Activated CD4-positive, alpha-beta T cell treated with anti-CD3 and anti-CD28 coated beads for 4 hours (primary cell): ENCODE measurements at regions not wholly inside any gene's neighbourhood (a gene's known extent, or its start where the extent isn't known, plus 50 kb on each side); places are given as distances from the start of the nearest gene placed in this dataset.
"Not testable (repeated sequence)": the region's sequence is repeated elsewhere in the genome, so short reads cannot be mapped to it uniquely, and the experiment has no call there.

ENCODE experiments used
- DNase-seq, 2 donors: peaks; one replicate each; pipeline ENCODE4 v3.0.0-alpha.2; 2020

DNA sequence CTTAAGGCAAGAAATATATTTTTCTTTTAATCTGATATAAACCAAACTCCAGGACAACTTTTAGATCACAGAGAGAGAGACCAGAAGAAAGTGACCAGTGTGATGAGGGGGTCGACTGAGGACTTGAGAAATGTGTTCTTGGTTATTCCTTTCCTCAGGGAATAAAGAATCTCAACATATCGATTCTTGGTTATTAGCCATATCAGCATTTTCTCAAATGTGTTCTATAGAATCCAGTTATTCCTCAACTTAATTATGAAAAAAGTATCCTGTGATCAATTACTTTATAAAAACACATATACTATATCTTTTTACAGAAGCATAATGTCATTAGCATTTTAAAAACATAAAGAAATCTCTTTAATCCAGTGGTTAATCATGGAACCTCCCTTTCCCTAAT lies 222.1 kb upstream of the FAM3C start:
- DNase-seq: no peak

DNA sequence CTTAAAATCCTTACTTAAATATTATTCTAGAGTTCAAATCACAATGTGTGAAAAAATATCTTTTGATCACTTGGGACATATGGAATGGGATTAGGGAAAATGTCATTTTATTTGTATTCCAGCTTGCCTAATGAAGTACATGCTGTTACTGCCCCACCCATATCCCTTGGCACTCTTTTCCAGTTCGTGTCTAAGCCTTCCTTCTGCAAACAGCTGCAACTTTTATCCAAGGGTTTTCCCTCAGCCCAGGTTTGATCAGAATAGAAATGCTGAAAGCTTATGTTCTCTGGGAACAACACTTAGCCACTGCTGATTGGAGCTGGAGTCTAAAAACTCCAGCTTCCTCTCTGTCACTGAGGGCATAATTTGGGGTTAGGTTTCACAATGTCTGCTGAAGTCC lies 214.1 kb upstream of the FAM3C start:
- no peak for DNase-seq

DNA sequence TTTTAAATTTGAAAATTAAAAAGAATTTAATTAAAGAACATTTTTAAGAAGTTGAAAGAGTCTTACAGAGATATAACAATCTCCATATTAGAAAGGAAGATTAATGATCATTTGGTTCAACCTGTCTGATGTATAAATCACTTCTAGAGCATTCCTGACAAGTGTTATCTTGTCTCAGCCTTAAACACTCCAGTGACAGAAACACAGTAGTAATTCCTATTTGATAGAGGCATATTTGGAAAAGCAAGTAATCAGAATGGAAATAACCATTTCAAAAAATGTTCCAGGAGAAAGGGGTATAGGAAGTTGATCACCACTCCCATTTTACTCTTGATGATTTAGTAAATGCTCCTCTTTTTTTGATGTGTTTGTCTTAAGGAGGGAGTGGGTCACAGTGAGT lies 213.1 kb upstream of the FAM3C start:
- DNase-seq: no peak

DNA sequence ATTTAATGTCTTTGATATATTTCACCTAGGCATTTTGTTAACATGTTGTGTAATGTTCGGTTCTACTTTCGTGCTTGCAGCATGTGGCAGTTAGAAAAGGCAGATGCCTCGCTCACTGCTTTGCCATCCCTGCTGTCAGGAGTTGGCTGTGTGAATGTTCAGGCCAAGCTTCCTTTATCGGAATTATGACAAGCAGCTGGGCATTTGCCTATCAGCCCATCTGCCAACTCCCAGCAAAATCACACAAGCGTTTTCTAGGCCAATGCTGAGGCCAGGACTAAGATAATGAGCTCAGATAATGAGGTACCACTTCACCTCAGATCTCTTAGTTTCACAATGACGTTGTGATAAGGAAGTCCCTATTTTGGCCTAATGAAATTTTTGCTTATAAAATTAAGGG lies 212.7 kb upstream of the FAM3C start:
- DNase-seq: no peak

DNA sequence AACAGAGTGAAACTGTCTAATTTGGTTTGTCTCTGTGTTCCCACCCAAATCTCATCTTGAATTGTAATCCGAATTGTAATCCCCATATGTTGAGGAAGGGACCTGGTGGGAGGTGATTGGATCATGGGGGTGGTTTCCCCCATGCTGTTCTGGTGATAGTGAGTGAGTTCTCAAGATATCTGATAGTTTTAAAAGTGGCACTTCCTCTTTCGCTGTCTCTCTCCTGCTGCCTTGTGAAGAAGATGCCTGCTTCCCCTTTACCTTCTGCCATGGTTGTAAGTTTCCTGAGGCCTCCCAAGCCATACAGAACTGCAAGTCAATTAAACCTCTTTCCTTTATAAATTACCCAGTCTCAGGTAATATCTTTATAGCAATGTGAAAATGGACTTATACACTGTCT lies 212.1 kb upstream of the FAM3C start:
- DNase-seq: not testable (repeated sequence)

DNA sequence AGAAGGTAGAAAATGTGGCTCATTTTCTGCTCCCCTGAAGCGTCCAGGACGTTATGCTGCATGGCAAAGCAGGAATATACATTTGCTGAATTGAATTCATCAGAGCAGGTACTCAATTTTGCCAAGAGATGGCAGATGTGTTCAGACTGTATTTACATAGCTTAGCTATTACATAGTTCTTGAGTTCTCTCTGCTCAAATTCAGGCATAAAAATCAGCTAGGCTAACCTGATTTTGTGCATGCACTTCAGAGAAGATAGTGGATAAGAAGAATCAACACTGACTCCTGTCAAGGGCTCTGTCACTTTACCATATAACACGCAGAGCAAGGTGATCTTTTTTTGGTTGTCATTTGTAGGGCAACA lies 209.2 kb upstream of the FAM3C start:
- DNase-seq: no peak

DNA sequence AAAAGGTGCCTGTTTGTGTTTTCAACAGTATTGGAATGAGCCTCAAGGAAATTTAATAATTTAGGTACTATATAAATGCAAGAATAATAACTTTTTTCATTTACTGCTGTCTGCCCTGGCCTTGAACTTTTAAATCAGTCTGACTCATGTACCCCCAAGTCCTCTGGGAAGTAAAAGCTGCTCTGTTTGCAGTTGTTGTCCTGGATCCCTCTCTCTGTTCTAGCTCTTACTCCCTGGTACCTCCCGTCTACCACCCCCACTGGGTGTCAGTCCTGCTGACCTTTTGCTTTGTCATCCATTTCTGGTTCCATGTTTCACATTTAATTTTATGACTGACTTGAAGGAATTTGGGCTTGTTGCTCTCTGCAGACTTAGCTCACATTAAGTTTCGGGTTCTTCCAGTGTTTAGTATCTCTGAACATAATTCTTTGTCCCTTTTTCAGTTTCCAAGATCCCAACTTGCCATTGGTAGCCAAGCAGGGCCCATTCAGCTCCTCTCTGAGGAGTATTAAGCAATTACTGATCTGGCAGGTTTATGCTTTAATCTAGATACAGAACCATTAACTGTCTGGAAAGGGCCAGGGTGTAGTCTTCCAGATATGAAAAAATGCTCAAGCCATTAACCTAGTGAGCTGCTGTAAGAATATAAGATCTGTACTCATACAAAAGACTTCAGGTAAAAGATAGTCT lies 208.7 kb upstream of the FAM3C start:
- DNase-seq: no peak

DNA sequence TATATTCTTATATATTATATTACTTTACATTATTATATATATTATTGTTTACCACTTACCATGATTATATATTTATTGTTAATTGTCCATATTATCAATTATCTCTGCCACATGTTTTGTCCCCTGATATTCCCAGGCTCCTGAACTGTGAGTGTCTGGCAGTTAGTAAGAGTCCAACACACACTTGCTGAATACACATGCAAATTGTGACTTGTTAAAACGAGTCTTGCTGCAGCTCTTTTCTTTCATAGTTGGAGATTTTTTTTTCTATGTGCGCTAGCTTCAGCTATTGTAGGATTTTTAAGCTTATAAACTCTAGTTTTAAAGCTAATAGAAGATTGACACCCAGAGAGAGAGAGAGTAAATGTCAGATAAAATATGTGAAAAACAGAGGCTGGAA lies 207.8 kb upstream of the FAM3C start:
- DNase-seq: no peak

DNA sequence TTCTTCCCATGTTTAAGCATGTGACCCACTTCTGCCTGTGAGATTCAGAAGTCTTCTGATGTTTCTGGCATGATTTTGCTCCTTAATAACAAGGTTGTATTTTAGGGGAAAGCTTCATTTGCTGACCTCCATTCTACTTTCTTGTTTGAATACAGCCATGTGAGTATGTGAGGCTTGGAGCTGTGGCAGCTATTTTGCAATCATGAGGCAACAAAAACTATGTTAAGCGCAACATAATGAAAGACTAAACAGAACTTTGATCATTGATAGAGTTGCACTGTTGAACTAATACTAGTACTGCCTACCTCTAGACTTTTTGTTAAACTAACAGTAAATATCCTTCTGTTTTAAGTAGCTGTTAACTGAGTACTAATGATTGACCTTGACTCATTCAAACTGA lies 203.8 kb upstream of the FAM3C start:
- DNase-seq: no peak

DNA sequence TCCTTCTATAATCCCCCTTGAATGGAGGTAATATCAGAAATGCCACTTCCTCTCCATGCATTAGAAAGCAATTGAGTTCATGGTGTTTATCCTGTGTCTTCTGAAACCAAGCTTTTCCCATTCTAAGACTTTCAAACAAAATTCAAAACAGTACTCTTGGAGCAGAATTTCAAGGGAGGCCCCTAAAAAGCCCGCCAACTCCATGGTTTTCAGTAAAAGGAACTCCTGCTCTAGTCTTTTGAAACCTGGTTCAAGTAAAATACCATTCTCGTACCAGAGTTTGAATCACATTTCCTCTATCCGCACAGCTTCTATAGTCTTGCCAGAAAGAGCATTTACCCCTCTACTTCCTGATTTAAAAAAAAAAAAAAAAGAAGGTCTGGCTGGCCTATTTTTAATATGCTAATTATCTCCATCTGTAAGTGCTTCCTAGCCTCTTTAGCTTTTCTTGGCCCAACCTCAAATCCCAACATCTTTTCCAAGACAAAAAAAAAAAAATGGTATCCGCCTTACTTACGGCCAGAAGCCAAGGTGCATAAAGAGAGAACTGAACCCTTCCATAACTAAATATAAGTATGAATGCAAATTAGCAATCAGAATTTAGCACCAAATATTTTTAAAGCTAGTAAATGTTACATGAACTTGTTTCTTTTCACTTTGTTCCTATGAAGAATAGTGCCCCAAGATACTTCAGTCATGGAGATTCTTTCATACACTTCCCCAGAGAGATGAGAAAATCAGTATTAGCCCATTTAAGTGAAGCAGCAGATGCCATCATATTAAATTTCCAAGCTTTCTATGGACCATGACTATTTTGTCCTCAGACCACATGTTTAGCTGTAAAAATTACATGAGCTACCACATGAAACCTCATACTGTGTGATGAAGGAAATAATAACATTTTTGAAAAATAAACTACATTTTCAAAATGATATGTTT lies 199.9 kb upstream of the FAM3C start:
- no peak for DNase-seq

DNA sequence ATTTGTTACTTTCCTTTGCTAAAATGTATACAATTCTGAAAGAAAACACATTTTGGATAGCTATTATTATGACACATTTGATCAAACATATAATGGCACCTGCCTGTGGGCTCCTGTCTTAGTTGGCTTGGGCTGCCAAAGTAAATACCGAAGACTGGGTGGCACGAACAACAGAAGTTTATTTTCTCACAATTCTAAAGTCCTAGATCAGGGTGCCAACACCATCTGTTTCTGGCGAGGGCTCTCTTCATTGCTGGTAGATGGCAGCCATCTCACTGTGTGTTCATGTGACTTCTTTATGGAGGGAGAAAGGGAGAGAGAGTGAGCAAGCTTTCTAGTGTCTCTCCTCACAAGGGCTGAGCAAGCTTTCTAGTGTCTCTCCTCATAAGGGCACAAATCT lies 195.8 kb upstream of the FAM3C start:
- DNase-seq: no peak

DNA sequence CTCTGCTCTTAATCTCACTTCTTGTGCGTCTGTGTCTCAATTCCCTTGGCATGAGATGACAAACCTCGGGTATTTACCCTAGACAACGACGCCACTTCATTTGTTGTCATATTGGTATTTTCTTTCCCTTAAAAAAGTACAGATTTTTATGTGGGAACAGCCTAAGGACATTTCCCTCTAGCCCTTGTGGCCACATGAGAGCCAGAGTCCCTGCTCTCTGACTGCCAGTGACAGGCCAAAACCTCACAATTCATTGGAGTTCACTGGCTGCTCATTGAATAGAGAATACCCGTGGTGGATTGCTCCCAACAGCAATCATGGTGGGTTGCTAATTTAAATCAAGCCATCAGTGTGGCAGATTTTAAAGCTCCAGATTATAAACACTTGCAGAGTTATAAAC lies 191.3 kb upstream of the FAM3C start:
- no peak for DNase-seq

DNA sequence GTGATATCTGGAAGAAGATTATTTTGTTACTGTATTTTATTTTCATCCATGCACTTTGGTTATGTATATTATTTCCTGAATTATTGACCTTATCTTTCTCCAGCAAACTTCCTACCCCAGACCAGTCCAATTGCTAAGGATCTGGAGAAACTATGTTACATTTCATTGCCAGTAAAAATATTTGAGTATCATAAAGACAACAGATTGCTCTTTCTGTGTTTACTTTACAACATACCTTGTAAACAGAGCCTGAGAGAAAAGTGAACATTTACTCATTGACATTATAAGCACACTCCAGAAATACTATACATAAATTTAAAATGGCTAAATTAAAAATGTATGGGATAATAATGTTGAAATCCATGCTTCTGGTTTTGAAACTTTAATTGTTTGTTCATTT lies 186.2 kb upstream of the FAM3C start:
- DNase-seq: no peak

DNA sequence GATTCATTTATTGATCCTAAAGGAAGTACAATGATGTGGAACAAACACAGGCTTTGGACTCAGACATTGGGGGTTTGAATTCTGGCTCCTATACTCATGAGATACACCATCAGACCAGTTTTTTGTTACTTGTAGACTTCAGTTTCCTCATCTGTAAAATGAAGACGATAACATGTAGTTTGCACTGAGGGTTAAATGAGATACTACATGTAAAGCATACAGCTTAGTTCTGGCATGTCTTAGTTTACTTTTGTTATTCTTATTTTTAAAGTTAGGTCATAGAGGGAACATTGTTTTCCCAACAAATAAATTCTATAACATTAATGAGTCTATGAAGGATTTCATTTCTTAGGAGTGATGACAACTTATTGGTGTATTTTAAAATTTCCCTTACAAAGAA lies 183.5 kb upstream of the FAM3C start:
- no peak for DNase-seq

DNA sequence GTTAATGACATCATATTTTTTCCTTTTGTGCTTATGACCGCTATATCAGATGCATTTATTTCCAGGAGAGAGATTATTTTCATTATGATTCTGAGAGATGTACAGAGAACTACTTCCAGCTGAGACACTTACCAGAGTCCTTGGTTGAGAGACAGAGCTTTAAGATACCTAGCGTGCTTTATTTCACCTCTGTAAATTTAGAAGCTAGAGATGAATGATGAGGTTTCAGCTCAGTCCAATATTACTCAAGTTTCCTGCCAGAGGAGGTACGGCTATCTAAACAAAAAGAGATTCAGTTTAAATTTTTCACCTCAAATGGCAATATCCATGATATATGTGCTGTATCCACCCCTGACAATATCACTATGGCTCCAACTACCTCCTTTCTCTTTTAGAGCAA lies 182.6 kb upstream of the FAM3C start:
- no peak for DNase-seq

DNA sequence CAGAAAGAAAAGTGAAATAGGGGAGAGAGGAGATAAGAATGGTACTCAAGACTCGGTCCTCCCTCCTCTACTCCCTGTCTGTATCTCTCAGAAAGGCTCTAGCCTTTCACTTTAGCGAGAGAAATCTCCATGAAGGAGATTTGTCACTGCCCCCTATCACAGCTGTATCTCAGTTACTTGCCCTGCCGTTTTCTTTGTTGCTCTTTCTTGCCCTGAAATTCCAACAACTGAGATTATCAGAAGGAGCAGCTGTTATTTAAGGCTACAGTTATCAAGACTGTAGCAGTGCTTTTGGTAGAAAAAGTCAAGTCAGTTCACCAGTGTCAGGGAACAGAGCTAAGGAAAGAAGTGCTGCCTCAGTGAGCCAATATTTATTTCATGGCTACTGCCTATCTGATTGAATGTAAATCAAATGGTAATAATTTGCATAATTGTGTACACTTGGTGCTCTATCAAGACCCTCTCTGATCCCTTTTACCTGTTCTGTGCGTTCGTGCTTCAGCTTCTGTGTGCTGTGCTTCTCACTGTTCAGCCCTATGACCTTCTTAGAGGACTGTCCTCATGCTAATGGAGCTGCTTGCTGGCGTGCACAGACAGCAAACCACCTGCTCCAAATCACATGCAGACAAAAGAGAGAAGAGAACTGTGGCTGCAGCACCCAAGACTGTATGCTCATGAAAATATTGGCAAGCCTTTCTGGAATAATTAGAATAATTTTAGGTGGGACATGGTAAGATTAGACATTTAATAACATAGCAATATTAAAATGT lies 180.2 kb upstream of the FAM3C start:
- no peak for DNase-seq

DNA sequence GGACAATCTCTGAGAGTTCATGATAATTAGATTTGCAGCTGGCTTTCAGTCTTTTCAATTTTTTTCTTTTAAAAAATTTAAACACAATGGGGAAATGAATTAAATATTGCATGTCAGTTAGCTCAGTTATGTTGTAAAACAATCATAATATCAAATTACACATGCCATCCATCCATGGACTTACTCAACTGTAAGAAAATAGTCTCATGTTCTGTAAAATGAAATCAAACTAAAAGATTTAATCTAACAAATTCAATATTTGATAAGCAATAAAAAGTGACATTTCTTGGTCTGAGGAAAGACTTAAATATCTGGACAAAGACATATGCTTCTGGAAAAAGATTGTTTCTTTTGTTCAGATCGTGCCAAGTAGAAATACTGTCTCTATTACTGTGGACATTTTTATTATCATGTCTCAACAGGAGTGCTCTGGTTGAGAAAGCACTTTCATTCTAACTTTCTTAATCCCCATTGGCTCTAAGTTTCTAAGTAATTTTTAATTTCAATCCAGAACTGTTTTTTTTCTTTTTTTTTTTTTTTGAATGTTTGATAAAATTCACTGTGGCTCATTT lies 179.2 kb upstream of the FAM3C start:
- DNase-seq: no peak

DNA sequence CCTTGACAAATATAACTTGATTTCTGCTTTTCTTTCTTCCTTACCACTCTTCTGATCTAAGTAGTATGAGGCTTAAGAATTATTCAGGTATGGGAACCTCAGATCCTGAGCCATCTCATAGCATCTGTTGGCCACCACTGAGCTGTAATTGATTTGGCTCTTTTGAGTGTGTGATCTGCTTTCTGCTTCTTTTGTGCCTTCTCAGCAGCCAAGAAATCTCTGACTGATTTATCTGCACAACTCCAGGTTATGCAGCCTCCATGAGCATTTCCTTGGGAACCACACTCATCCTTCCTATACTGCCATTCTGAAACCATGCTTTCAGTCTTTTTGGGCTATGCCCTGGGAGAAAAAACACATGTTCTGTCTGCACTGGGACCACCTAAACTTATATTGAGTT lies 178.0 kb upstream of the FAM3C start:
- no peak for DNase-seq

DNA sequence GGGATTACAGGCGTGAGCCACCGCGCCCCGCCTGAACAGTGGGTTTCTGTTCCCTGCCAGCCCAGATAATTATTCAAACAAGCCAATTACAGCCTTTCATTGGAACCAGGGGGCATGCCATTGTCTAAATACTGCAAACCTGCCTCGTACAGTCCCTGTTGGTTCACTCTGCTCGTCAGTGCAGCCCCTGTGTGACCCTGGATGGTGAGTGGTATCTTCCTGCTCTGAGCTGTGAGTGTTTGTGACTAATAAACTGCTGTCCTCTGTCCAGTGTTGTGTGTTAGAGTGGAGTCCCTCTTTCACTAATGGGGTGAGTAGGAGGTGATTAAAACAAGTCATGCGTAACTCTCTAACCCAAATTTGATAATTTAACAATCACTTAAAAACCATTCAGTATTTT lies 176.5 kb upstream of the FAM3C start:
- no peak for DNase-seq

DNA sequence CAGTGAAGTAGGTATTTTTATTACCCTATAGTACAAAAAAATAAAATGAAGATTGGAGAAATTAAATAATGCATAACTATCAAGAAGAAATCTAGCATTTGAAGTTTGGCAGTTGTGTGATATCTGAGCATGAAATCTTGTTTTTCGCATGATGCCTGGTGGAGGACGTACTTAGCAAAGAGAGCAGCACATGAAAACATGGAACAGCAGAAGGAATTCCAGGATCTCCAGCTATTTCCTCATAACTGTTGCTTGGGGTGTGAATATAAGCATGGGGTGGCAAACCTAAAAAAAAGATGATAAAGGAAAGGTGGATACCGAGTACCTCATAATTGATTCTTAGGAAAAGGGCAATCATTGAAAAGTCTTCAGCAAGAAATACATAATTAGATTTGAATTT lies 174.3 kb upstream of the FAM3C start:
- no peak for DNase-seq

DNA sequence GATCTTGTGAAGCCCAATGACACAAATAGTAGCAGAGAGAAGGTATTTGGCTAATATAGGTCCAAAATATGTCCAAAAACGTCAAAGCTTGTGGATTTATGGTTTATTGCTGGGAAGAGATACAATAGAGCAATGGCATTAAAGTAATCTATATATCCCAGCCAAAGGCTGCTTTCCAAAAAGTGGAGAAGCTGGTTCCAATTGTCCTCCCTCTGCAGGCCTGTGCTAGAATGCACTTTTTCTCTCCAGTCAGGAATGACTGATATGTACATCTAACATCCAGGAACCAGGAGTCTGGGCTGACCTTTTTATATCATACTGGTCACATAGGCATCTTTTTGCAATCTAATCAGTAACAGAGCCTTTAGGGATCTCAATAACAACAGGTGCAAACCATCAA lies 167.1 kb upstream of the FAM3C start:
- DNase-seq: no peak

DNA sequence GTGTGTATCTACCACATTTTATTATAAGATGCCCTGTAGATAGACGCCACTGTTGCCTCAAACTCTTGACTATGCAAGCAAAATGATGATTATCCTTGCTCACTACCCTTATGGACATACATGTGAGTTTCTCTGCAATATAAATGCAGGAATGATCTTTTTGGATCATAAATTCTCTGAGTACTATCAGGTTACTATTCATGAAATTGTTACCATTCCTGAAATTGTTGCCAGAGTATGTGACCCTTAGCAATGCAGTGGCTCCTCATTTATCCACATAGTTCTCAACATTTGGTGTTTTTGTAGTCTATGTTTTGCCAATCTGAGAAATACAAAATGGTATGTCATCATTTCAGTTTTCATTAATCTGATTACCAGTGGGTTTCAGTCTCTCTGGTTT lies 166.2 kb upstream of the FAM3C start:
- DNase-seq: no peak

DNA sequence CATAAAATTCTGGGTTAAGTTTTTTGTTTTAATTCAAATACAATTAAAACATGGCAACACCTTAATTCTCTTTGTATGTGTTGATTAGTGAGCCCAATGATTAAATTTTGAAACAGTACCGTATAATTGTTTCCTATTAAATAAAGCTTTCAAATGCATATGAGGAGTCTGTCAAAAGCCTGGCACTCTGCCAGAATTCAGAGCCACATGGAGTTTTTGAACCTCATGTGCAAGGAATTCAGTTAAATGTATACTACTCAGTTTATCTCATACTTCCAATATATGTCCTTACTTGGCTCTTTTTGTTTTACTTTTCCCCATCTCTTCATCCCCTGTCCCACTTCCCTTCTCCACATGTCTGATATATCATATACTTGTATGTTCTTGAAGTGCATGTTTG lies 165.6 kb upstream of the FAM3C start:
- no peak for DNase-seq
